GM19438 (cell line): ENCODE measurements at regions not wholly inside any gene's neighbourhood (a gene's known extent, or its start where the extent isn't known, plus 50 kb on each side); places are given as distances from the start of the nearest gene placed in this dataset.

Source experiments
- ATAC-seq: cut with Tn5 transposase; IDR thresholded peaks from one replicate; pipeline ENCODE4 v1.9.1; 2021; ENCODE audit warnings: low read depth; ENCODE audit not compliant: unreplicated experiment

- no peak for ATAC-seq
Measured at GRCh38 chr3:168909260-168909659, 754.3 kb downstream of the MECOM start.

GRCh38 chr3:168895419-168895818 lies 768.1 kb downstream of the MECOM start:
- no peak for ATAC-seq

DNA sequence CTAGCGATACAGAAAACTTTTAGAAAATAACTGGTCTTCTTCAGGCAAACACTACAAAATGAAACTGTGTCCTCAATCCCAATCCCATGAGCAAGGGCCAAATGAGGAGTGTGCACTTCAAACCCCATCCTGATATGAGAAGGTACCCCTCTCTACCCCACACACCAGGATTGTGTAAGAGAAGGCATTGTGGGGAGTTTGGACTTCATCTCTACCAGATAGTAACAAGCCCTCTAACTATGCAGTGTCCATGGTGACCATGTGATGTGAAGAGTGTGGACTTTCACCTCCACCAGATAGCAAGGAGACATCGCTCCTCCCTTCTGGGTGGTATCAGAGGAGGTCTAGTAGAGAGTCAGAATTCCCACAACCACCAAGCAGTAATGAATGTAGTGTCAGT lies 769.3 kb downstream of the MECOM start:
- ATAC-seq = no peak

DNA sequence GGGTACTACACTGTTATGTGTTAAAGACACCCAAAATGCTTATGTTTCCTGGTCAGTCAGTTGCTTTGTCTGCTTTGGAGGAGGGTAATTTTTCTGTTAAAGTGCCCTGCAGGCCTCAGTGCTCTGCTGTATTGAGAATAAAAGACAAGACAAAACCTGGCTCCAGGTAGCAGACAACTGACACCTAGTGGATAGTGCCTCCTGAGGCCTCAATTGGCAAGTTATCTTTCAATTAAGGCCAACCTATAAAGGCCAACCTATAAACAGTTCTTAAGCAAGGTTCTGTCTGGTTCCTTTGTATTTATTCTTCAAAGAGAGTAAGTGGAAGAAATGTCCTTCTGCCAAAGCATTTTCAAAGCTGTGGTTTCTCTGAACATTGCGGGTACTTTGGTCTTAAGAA lies 773.8 kb downstream of the MECOM start:
- no peak for ATAC-seq

DNA sequence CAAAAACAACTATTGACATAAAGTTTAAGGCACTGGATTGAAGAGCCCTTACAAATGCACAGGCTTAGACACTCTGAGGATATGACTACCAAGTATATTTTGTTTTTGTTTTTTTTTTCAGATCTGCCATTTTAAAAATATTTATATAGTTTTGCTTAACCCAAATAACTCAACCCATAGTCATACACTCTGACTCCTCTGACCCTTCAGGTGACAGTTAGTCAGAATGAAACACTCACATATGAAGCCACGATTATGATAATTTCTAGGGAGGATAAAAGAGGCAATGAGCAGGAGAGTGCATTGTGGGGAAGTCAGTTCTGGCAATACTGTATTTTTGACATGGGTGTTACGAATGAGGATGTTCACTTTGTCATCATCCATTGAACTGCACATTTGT lies 774.7 kb downstream of the MECOM start:
- ATAC-seq = no peak

GRCh38 chr3:168885028-168885427 lies 778.5 kb downstream of the MECOM start:
- no peak for ATAC-seq

DNA sequence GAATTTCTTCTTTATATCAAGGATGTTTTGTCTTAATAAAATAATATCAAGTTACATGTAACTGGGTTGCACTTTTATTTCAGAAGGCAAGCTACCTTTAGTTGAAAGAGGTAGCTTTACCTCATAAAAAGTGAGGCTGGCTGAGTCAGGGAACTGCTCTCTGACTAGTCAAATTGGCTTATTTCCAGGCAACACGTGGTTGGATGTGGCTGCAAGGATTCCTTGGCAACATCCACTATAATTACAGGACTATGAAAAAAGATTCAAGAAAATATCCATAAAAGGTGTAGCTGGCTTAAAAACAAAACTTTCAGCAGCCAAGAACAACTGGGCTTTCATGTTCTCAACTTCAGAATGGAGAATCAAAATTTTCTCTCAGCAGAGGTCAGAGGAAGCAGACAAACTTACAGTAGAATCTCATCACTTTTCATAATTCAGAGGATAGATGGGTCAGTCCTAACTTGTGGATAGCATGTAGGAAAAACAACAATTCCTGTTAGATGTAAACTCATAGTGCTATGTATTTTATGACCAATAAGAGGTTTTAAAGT lies 779.1 kb downstream of the MECOM start:
- ATAC-seq = no peak

GRCh38 chr3:168883145-168883544 lies 780.4 kb downstream of the MECOM start:
- ATAC-seq = no peak

- no peak for ATAC-seq
Measured at GRCh38 chr3:168881804-168882203, 781.7 kb downstream of the MECOM start.

- ATAC-seq = no peak
Measured at GRCh38 chr3:168878655-168879054, 782.9 kb upstream of the GOLIM4 start.

DNA sequence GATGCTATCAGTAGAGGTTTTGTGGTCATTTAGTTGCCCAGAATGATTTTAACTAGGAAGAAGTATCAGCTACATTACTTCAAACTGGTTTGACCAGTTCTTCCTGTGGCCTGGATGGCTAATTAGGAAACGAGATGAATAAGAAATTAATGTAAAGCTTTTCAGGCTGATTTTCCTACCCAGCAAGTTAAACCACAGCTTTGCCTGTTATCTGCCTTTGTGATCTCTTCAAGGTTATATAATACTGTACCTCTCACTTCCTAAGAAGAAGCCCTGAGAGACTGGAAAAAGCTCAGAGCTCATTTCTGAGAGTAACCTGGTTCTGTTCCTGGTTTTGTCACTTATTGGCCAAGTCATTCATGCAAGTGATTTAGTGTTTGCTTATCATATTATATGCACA lies 782.2 kb upstream of the GOLIM4 start:
- ATAC-seq = no peak

GRCh38 chr3:168876346-168877035 lies 780.8 kb upstream of the GOLIM4 start:
- no peak for ATAC-seq

- ATAC-seq = no peak
Measured at GRCh38 chr3:168872826-168873225, 777.1 kb upstream of the GOLIM4 start.

DNA sequence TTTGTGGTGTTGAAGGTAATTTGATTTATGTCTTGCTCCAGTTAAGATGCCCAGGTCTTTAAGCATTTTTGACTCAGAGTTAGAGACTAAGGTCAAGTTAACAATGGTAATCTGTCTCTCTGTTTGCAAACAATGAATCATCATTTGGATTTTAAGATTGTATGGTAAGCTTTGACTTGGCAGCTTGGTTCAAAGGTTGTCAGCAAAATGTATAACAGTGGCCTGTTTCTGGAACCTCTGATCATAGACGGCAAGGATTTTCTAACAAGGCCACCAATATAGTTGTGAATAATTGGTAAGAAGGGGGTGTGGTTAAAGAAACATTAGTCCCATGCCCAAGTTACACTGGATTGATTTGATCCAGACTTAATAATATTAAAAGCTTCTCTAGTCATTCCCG lies 775.2 kb upstream of the GOLIM4 start:
- ATAC-seq = no peak

DNA sequence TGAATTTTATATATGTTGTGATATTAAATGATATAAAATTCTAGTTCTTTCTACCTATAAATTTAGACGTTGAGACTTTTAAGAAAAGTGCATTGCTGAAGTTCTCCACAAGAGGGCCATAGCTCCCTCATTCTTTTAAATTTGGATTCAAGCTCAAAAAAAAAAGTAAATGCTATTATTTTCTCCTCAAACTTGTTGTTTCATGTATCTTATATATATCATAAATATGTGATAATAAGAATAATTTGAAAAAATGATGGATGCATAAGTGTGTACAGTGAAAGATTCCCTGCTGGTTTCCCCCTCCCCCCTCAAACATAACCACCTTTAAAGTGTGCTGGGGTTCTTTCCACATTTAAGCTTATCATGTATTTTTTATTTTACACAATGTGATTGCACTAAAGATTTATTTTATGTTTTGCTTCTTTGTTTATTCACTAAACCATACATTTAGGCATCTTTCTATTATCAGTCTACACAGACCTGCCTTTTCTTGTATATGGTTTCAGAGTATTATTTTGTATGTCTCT lies 769.4 kb upstream of the GOLIM4 start:
- no peak for ATAC-seq

DNA sequence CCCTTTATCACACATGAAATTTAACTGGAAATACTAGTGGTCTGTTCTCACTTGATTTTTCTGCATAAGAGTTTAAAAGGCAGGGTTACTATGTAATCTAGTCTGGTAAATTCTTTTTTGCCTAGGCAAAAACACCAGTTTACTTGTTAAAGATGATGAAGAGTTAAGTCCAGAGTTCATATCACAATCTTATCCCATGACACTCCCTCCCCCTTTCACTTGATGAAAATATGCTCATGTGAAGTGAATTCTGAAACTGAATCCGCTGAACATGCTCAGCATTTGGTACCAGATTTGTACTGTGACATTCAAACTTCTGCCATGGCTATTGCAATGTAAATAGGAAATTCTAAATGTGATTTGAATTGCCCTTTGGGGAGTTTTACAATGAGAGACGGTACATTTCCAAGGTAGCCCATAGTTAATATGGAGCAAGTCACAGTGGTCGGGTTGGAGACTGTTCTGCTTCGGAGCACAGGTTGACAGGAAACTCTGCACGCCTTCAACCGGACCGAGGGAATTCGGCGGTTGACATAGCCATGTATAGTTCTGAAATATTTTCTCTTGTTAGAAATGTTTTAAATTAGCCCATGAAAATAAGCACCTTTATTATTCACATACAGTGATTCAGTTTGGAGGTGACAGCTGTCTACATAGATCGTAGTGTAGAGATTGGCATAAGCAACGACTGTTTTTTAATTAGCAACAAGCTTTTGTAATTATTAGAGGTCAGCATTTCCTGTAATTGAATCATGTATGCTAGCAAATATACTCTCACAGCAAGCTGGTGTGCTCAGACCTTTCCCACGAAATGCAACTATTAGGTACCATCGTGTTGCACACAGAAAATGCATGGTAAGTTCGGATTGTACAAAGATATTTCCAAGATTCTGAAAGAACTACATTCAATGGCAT lies 768.6 kb upstream of the GOLIM4 start:
- ATAC-seq = no peak

DNA sequence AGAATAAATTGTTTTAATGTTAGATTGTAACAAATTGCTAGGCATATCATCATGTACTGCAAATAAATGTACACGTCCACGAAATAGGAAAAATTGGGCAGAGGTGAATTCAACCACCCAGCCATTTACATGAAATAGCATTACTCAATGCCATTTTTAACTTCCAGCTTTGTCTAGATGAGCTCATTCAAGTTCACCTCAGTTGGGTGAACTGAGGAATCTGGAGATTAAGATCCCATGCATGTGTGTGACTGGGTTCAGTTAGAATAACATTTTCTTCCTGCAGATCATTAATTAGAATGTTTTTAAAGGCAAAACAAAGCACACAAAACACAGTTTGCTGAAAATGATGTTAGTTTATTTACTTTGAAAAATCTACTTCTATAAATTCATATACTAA lies 767.8 kb upstream of the GOLIM4 start:
- no peak for ATAC-seq

- no peak for ATAC-seq
Measured at GRCh38 chr3:168862466-168862865, 766.7 kb upstream of the GOLIM4 start.

DNA sequence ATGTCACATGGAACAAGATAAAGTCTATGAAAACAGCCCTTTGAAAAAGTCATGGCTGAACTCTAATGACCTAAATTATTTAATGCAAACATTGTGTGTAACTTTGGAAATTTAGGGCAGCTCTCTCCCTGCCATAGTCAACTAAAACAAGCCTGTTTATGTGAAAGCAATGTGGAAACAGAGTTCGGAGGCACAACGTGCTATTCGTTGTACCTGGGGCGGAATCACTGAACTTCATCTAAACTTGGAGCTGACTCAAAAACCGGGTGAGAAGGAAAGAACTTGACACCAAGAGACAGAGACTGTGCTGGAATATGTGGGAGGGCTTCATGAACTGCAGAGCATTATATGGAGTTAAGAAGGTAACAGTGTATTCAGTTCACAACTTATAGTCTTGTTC lies 764.9 kb upstream of the GOLIM4 start:
- no peak for ATAC-seq

- ATAC-seq = no peak
Measured at GRCh38 chr3:168860028-168860427, 764.3 kb upstream of the GOLIM4 start.

- no peak for ATAC-seq
Measured at GRCh38 chr3:168859574-168859973, 763.9 kb upstream of the GOLIM4 start.
